ENCODE measurements at regions not wholly inside any gene's neighbourhood (a gene's known extent, or its start where the extent isn't known, plus 50 kb on each side); places are given as distances from the start of the nearest gene placed in this dataset.
"Not testable (repeated sequence)": the region's sequence is repeated elsewhere in the genome, so short reads cannot be mapped to it uniquely, and the experiment has no call there.

GRCh38 chr13:81197966-81198365, 857.0 kb upstream of the SPRY2 start:
- H3K9me3 ChIP-seq (ENCODE audit: control insufficient read depth in 1 of 2, low read length in 2 of 2), result peaks cover 0 to 3% of the 10 kb centered on the region in 2 donors
- H3K27me3 ChIP-seq (ENCODE audit: insufficient read depth, low read length), result no peaks in the 10 kb centered on the region
- Mint-ChIP-seq H3K9me3 (peaks cover 2 to 21% (median 4%) of the 10 kb centered on the region in 8 donors), H3K27me3 (no peaks in the 10 kb centered on the region), H3K27ac (no peak overlapping the region), H3K36me3 (no peaks in the 10 kb centered on the region), H3K4me3 (no peak overlapping the region), H3K4me1 (no peaks in the 10 kb centered on the region)
- DNase-seq, result no peak
- H3K4me3 ChIP-seq (ENCODE audit: low read length in 2 of 2), result no peak overlapping the region
- no peaks in the 10 kb centered on the region for H3K4me1 ChIP-seq (ENCODE audit: insufficient read depth, low read length)
- CTCF ChIA-PET (ENCODE audit: partially characterized antibody), result no interaction called here
- H3K27ac ChIP-seq (ENCODE audit: low read depth, low read length), result no peak overlapping the region
- intact Hi-C loops (cut with micrococcal nuclease), result no loop called here
- POLR2A ChIA-PET (ENCODE audit: partially characterized antibody), result no interaction called here
- no peaks in the 10 kb centered on the region for H3K36me3 ChIP-seq (ENCODE audit: insufficient read depth, low read length)

DNA sequence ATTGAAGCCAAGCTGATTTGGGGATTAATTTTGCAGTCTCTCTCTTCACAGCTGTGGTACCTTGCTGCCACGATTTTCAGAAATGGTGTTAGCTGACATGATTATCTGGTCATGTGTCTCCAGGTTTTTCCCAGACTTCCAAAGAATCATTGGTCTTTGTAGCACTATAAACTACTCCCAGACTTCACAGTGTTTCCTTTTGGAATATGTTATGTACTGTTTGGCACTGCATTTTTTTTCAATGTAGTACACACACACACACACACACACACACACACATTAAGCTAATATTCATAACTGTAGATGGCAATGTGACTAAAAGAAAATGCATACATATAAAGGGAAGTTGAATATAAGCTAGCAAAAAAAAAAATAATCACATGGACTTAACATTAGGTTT, 856.6 kb upstream of the SPRY2 start:
- Histone ChIP-seq H3K27me3 (ENCODE audit: insufficient read depth, low read length) (no peaks in the 10 kb centered on the region), H3K4me3 (ENCODE audit: low read length in 2 of 2) (no peak overlapping the region), H3K36me3 (ENCODE audit: insufficient read depth, low read length) (no peaks in the 10 kb centered on the region), H3K9me3 (ENCODE audit: control insufficient read depth in 1 of 2, low read length in 2 of 2) (peaks cover 0 to 3% of the 10 kb centered on the region in 2 donors), H3K27ac (ENCODE audit: low read depth, low read length) (no peak overlapping the region), H3K4me1 (ENCODE audit: insufficient read depth, low read length) (no peaks in the 10 kb centered on the region)
- no peak for DNase-seq
- H3K4me3 Mint-ChIP-seq, result no peak overlapping the region
- intact Hi-C loops (cut with micrococcal nuclease), result no loop called here
- H3K27ac Mint-ChIP-seq, result no peak overlapping the region
- no peaks in the 10 kb centered on the region for H3K36me3 Mint-ChIP-seq
- H3K9me3 Mint-ChIP-seq, result peaks cover 2 to 21% (median 4%) of the 10 kb centered on the region in 8 donors
- ChIA-PET CTCF (ENCODE audit: partially characterized antibody) (no interaction called here), POLR2A (ENCODE audit: partially characterized antibody) (no interaction called here)
- H3K27me3 Mint-ChIP-seq, result no peaks in the 10 kb centered on the region
- no peaks in the 10 kb centered on the region for H3K4me1 Mint-ChIP-seq

DNA sequence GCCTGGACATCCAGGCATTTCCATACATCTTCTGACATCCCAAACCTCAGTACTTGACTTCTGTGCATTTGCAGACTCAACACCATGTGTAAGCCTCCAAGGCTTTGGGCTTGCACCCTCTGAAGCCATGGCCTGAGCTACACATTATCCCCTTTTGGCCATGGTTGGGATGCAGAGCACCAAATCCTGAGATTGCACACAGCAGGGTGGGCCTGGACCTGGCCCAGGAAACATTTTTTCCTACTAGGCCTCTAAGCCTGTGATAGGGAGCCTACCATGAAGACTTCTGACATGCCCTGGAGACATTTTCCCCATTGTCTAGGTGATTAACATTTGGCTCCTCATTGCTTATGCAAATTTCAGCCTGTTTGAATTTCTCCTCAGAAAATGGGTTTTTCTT, 853.4 kb upstream of the SPRY2 start:
- DNase-seq, result no peak
- Histone ChIP-seq H3K27ac (ENCODE audit: low read depth, low read length) (no peak overlapping the region), H3K9me3 (ENCODE audit: control insufficient read depth in 1 of 2, low read length in 2 of 2) (peaks cover 0 to 3% of the 10 kb centered on the region in 2 donors), H3K4me3 (ENCODE audit: low read length in 2 of 2) (no peak overlapping the region), H3K36me3 (ENCODE audit: insufficient read depth, low read length) (no peaks in the 10 kb centered on the region), H3K4me1 (ENCODE audit: insufficient read depth, low read length) (no peaks in the 10 kb centered on the region), H3K27me3 (ENCODE audit: insufficient read depth, low read length) (no peaks in the 10 kb centered on the region)
- H3K4me1 Mint-ChIP-seq, result no peaks in the 10 kb centered on the region
- peaks cover 2 to 21% (median 7%) of the 10 kb centered on the region in 8 donors for H3K9me3 Mint-ChIP-seq
- POLR2A ChIA-PET (ENCODE audit: partially characterized antibody), result no interaction called here
- H3K27me3 Mint-ChIP-seq, result no peaks in the 10 kb centered on the region
- no peaks in the 10 kb centered on the region for H3K36me3 Mint-ChIP-seq
- no peak overlapping the region for H3K4me3 Mint-ChIP-seq
- intact Hi-C loops (cut with micrococcal nuclease), result no loop called here
- CTCF ChIA-PET (ENCODE audit: partially characterized antibody), result no interaction called here
- H3K27ac Mint-ChIP-seq, result no peak overlapping the region

DNA sequence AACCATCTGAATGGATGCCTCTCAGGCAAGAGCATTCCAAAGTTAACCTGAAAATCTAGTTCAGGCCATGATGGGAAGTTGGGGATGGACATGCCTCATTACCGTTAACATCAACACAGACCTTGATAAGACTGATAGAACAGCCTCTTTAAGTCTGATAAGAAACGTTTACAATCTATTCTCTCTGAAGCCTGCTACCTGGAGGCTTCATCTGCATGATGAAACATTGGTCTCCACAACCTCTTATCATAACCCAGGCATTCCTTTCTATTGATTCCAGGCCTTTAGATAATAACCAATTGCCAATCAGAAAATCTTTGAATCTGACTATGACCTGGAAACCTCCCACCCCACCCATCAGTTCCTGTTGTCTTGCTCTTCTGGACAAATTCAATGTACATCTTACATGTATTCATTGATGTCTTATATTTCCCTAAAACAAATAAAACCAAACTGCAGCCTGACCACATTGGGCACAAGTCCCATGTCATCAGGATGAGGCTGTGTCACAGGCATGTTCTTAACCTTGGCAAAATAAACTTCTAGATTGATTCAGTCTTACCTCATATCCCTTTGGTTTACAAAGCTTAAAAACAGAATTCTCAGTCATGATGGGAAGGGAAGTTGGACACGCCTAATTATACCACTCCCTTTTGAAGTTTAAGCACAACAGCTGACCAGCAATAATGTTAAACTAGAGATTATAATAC, 843.8 kb upstream of the SPRY2 start:
- intact Hi-C loops (cut with micrococcal nuclease), result no loop called here
- Mint-ChIP-seq H3K36me3 (no peaks in the 10 kb centered on the region), H3K4me1 (no peaks in the 10 kb centered on the region), H3K9me3 (peaks cover 0 to 16% (median under 1%) of the 10 kb centered on the region in 8 donors), H3K4me3 (no peak overlapping the region), H3K27ac (no peak overlapping the region), H3K27me3 (no peaks in the 10 kb centered on the region)
- Histone ChIP-seq H3K27me3 (ENCODE audit: insufficient read depth, low read length) (no peaks in the 10 kb centered on the region), H3K9me3 (ENCODE audit: control insufficient read depth in 1 of 2, low read length in 2 of 2) (no peaks in the 10 kb centered on the region), H3K4me3 (ENCODE audit: low read length in 2 of 2) (no peak overlapping the region), H3K27ac (ENCODE audit: low read depth, low read length) (no peak overlapping the region), H3K36me3 (ENCODE audit: insufficient read depth, low read length) (no peaks in the 10 kb centered on the region), H3K4me1 (ENCODE audit: insufficient read depth, low read length) (no peaks in the 10 kb centered on the region)
- ChIA-PET POLR2A (ENCODE audit: partially characterized antibody) (no interaction called here), CTCF (ENCODE audit: partially characterized antibody) (no interaction called here)
- DNase-seq, result no peak

DNA sequence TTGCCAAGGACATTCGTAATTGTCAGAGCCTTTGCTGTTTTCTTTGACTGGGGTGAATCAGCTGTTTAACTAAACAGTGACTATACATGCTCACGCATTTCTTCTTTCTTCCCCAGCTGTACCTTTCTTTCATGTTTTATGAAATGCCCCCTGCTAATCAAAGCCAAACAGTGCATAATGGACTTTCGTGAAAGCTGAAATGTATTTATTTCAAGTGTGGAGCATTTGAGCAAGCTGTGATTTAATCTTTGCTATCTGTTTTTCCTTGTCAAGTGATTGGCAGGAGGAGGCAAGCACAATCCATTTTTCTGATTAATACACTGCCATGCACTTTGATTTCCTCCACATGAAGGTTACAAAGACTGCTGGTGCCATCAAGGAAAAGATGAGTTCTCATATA, 831.7 kb upstream of the SPRY2 start:
- CTCF ChIA-PET (ENCODE audit: partially characterized antibody), result no interaction called here
- no peaks in the 10 kb centered on the region for H3K36me3 Mint-ChIP-seq

GRCh38 chr13:81171065-81171647, 830.2 kb upstream of the SPRY2 start:
- ChIA-PET POLR2A (ENCODE audit: partially characterized antibody) (no interaction called here), CTCF (ENCODE audit: partially characterized antibody) (no interaction called here)
- Histone ChIP-seq H3K27ac (ENCODE audit: low read depth, low read length) (no peak overlapping the region), H3K4me3 (ENCODE audit: low read length in 2 of 2) (no peak overlapping the region), H3K27me3 (ENCODE audit: insufficient read depth, low read length) (no peaks in the 10 kb centered on the region), H3K36me3 (ENCODE audit: insufficient read depth, low read length) (no peaks in the 10 kb centered on the region), H3K9me3 (ENCODE audit: control insufficient read depth in 1 of 2, low read length in 2 of 2) (no peaks in the 10 kb centered on the region), H3K4me1 (ENCODE audit: insufficient read depth, low read length) (no peaks in the 10 kb centered on the region)
- Mint-ChIP-seq H3K4me1 (no peaks in the 10 kb centered on the region), H3K9me3 (peaks cover 0 to 8% (median 3%) of the 10 kb centered on the region in 8 donors), H3K27me3 (no peaks in the 10 kb centered on the region), H3K36me3 (no peaks in the 10 kb centered on the region), H3K4me3 (no peak overlapping the region), H3K27ac (no peak overlapping the region)
- DNase-seq, result no peak
- intact Hi-C loops (cut with micrococcal nuclease), result no loop called here

More for the DNA sequence above, 831.7 kb upstream of the SPRY2 start:
- Mint-ChIP-seq H3K9me3 (peaks cover 0 to 3% (median 0%) of the 10 kb centered on the region in 8 donors), H3K27ac (no peak overlapping the region), H3K4me3 (no peak overlapping the region), H3K27me3 (no peaks in the 10 kb centered on the region), H3K4me1 (no peaks in the 10 kb centered on the region)
- Histone ChIP-seq H3K4me3 (ENCODE audit: low read length in 2 of 2) (no peak overlapping the region), H3K36me3 (ENCODE audit: insufficient read depth, low read length) (no peaks in the 10 kb centered on the region), H3K27ac (ENCODE audit: low read depth, low read length) (no peak overlapping the region), H3K9me3 (ENCODE audit: control insufficient read depth in 1 of 2, low read length in 2 of 2) (no peaks in the 10 kb centered on the region), H3K27me3 (ENCODE audit: insufficient read depth, low read length) (no peaks in the 10 kb centered on the region), H3K4me1 (ENCODE audit: insufficient read depth, low read length) (no peaks in the 10 kb centered on the region)
- intact Hi-C loops (cut with micrococcal nuclease), result no loop called here
- no peak for DNase-seq
- POLR2A ChIA-PET (ENCODE audit: partially characterized antibody), result no interaction called here

GRCh38 chr13:81163823-81164222, 822.9 kb upstream of the SPRY2 start:
- H3K9me3 ChIP-seq (ENCODE audit: control insufficient read depth in 1 of 2, low read length in 2 of 2); H3K4me1 Mint-ChIP-seq; H3K4me3 ChIP-seq (ENCODE audit: low read length in 2 of 2); CTCF ChIA-PET (ENCODE audit: partially characterized antibody); H3K27me3 Mint-ChIP-seq; H3K36me3 ChIP-seq (ENCODE audit: insufficient read depth, low read length); H3K27ac Mint-ChIP-seq; DNase-seq; H3K4me1 ChIP-seq (ENCODE audit: insufficient read depth, low read length); H3K27me3 ChIP-seq (ENCODE audit: insufficient read depth, low read length); H3K36me3 Mint-ChIP-seq; H3K4me3 Mint-ChIP-seq; H3K27ac ChIP-seq (ENCODE audit: low read depth, low read length); POLR2A ChIA-PET (ENCODE audit: partially characterized antibody); intact Hi-C loops (cut with micrococcal nuclease): not testable (repeated sequence)
- H3K9me3 Mint-ChIP-seq, result peaks cover 0 to 30% (median 10%) of the 10 kb centered on the region in 8 donors

Data from CD4-positive, alpha-beta memory T cell (primary cell).